ENCODE measurements at regions not wholly inside any gene's neighbourhood (a gene's known extent, or its start where the extent isn't known, plus 50 kb on each side); places are given as distances from the start of the nearest gene placed in this dataset.

GRCh38 chr1:68378296-68379084 is 71.3 kb downstream of the RPE65 start:
- DNase-seq: no peak

DNA sequence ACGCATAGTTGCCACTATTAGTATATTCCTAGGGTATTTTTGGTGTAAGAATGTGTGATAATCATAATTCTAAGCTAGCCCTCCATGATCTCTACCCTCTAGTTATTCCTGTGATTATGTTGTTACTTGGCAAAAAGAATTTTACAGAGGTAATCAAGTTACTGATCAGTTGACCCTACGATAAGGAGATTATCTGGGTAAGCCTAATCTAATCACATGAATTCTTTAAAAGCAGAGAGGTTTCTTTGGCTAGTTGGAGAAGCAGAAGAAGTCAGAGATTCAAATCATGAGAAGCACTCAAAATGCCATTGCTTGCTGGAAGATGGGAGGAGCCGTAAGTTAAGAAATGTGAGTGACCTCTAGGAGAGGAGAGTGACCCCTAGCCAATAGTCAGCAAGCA is 72.7 kb downstream of the RPE65 start:
- no peak for DNase-seq

DNA sequence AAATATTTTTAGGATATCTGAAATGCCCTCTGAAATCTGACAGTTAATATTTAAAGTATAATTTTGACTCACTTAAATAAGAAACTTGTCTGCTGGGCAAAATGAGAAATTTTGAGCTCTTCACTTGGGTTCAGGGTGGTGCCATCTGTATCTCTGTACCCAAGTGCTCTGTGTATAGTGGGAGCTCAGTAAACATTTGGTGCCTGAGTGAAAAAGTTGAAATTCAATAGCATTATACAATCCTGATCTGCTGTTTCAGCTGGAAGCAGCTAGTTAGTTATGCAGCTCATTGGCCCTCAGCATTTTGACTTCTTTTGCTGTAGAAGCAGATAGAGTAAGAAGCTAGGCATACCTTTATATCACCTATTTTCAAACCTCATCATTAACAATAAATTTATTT is 73.3 kb downstream of the RPE65 start:
- no peak for DNase-seq

- no peak for DNase-seq
Observed at GRCh38 chr1:68375919-68376318, 73.8 kb downstream of the RPE65 start.

GRCh38 chr1:68373173-68373572 is 76.6 kb downstream of the RPE65 start:
- DNase-seq: no peak

DNA sequence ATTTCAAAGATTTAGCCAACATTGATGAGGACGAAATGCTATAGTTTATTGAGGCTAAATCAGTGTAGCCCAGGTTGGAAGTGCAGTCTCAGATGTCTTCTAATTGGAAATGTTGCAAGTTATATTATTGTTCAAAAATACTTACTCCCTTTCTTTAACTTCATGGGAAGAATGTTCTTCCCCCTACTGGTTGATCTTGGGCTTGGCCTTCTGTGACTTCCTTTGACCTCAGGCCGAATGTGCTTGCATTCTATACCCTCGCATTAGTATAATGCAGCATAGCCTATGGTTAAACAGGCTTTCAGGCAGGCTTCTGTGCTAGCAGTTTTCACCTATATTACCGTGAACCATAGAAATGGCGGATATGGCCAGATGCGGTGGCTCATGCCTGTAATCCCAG is 77.3 kb downstream of the RPE65 start:
- DNase-seq: no peak

DNA sequence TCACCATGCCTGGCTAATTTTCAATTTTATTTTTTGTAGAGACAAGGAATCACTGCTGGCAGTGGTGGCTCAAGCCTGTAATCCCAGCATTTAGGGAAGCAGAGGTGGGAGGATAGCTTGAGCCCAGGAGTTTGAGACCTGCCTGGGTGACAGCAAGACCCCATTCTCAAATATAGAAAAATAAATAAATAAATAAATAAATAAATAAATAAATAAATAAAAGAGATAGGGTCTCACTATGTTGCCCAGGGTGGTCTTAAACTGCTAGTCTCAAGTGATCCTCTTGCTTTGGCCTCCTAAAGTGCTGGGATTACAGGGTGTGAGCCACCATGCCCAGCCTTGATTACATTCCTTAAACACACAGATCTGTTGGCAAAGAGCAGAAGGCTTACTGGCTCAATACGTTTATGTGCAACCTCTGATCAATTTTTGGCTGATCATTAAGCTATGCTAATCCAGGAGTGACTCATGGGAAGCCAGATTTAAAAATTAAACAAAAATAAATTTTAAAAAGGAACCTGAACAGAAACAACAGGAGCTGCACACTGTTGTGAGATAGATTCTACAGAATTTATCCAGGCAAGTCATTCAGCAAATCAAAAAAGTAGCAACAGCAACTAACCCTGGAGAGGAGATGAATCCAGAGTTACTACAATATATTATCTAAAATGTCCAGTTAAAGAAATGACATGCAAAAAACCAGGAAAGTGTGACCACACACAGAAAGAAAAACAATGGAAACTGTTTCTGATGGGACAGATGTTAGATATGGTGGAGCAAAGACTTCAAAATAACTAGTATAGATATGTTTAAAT is 79.4 kb downstream of the RPE65 start:
- DNase-seq: no peak

GRCh38 chr1:68366572-68366971 is 83.2 kb downstream of the RPE65 start:
- DNase-seq: no peak

DNA sequence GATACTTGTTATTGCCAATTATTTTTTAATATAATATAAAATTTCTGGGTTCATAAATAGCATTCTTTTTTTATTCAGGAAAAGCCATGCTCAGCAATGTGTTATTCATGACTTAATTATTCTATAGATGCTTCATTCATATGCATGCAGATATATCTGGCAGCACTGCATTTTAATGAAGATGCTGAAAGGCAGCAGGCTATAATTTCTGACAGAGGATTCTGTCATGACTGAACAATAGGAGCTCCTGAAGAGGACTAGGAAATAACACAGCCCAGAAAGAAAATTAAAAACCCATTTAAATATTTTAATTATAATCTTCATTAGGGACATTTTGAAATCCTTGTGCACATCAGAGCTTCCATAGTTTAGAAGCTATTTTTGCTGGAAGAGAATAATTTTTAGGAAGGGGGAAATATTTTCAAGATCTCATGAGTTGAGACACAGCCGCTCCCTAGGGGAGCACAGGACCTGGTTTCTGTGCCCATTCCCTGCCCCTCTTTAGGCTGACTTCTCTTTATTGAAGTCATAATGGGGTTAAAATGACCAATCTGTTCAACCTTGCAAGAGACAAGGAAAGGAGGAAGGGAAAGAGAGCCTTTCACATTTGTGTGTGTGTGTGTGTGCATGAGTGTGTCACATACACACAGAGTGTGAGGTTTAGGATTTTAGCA is 83.9 kb downstream of the RPE65 start:
- no peak for DNase-seq

DNA sequence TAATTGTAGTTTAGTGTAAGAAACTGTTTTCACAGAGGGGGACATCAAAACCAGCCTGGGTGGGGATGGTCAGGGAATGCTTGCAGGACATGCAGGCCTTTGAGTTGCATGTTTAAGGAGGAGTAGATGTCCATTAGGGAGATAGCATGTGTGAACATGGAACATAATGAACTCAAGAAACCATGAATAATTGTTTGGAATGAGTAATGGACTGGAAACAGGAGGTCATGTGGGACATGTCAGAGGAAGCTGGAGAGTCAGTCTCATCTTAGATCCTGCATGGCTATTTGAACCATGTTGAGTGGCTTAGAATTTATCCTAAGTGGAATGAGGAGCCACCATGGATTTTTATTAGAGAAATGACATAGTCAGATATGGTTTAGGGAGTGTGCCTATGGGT is 86.4 kb downstream of the RPE65 start:
- DNase-seq: no peak

DNA sequence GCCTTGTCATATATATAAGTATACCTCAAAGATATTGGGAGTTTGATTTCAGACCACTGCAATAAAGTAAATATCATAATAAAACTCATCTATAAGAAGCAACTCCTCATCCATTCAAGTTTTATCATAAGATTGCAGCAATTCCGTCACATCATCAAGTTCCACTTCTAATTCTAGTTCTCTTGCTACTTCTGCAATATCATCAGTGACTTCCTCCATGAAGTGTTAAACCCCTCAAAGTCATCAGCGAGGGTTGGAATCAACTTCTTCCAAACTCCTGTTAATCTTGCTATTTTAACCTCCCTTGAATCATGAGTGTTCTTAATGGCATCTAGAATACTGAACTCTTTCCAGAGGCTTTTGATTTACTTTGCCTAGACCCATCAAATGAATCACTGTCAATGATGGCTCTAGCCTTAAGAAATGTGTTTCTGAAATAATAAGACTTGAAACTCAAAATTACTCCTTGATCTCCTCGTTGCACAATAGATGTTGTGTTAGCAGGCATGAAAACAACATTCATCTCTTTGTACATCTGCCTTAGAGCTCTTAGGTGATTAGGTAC is 88.3 kb downstream of the RPE65 start:
- no peak for DNase-seq

GRCh38 chr1:68359045-68359444 is 90.7 kb downstream of the RPE65 start:
- no peak for DNase-seq

GRCh38 chr1:68358439-68358838 is 91.3 kb downstream of the RPE65 start:
- DNase-seq: no peak

DNA sequence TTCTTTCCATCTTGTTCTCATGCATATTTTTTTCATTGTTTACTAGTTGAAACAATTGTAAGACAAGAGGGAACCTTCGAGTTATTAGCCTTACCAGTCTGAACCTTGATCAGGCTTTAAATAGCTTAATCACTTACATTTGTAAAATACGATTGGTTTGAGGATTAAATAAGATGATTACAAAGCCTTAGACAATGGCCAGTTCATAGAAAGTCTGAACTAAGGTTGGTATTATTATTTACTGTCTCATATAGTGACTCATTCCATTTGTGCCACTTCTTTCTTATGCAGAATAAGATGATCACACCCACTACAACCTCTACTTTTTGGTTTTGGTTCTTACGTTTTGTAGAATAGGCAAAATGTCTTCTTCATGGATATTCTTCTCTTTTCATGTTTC is 94.1 kb downstream of the RPE65 start:
- DNase-seq: no peak

DNA sequence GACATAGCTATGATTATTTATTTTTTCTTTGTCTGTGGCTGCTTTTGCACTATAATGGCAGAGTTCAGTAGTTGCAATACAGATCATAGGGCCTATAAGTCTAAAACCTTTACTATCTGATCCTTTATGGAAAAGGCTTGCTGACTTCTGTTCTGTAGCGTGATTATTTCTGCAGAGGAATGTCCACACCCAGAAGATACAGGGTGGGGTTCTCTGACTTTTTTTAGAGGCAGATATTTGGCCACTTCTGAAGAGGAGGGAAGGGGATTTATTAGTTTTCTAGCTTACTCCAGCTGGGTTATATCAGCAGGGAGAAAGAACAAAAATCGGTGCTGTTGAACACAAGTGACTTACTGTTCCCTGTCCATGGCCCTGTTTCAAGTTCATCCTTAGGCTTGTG is 97.6 kb downstream of the RPE65 start:
- DNase-seq: no peak

- no peak for DNase-seq
Observed at GRCh38 chr1:68347415-68347814, 102.3 kb downstream of the RPE65 start.

- peak; percentile 11 for DNase-seq
Observed at GRCh38 chr1:68346188-68346808, 103.5 kb downstream of the RPE65 start.

DNA sequence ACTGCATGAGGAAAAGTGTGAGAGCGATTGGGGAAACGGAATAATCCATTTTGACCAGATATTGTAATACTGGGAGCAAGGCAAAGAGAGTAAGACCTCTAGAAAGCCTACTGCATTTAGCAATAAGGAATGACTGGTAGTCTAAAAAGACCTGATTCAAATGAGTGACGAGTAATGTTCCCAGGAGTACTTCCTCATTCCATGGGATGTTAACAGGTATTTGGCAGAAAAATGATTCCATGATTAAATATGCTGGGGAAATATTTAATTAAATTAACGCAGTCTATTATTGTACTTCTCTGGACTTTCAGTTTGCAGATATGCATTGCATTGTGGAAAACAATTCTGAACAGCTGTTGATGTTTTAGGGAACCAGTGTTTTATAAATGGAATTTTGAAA is 105.5 kb downstream of the RPE65 start:
- no peak for DNase-seq

DNA sequence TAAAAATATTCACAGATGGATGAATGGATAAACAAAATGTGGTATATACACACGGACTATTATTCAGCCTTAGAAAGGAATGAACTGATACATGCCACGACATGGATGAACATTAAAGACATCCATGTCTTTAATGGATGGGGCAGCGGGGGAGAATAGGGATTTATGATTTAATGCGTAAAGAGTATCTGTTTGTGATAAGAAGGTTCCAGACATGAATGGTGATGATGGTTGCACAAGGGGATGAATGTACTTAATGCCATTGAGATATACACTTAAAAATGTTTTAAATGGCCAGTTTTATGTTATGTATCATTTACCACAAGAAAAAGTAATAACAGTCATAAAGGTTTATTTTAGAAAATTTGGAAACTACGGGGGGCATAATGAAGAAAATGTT is 108.6 kb upstream of the WLS start:
- no peak for DNase-seq

DNA sequence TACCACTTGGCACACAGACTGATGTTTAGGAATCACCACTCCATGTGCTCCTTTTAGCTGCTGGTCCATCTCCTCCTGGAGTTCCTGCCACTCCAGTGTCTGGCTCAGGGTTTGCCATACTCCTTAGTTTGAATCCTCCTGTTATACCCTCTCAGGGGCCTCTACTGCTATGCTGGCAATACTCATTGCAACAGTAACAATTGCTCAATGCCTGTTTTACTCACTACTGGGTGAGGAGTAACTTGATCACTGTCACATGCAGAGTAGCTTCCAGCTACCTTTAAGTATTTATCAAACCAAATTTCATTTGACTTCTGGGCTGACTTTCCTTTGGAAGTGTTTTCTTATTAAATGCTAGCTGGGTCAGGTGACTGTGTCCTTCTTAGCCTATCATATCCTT is 107.2 kb upstream of the WLS start:
- DNase-seq: no peak

DNA sequence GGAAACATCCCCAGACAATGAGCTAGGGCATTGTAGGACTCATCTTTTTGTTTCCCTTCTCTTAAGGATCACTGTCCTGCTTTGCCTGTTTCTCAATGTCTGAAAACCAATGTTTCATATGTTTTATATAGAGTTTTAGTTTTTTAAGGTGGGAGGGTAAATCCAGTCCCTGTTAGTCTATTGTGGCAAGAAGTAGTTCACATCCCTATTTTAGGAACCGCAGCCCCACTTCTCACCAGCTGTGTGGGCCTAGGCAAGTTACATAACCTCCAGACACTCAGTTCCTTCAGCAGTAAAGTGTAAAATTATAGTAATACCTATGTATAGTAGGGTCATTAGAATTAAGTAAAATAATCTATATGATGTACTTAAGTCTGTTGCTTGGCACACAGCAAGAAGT is 105.8 kb upstream of the WLS start:
- no peak for DNase-seq

- no peak for DNase-seq
Observed at GRCh38 chr1:68332041-68332440, 99.7 kb upstream of the WLS start.

All from NCI-H2029 (cell line).